Hepatocyte (in vitro differentiated cells): ENCODE measurements at regions not wholly inside any gene's neighbourhood (a gene's known extent, or its start where the extent isn't known, plus 50 kb on each side); places are given as distances from the start of the nearest gene placed in this dataset.

Experiments used
- CTCF ChIP-seq: fragments of 200-600 bp; sonication (generic); IDR thresholded peaks from 2 replicates; pipeline ENCODE4 v1.5.1; 2016; ENCODE audit warnings: antibody characterized with exemption, mild to moderate bottlenecking; ENCODE audit not compliant: poor library complexity
- EZH2 ChIP-seq: fragments of 200-600 bp; sonication (generic); IDR thresholded peaks from 2 replicates; pipeline ENCODE4 v1.6.1; 2016; ENCODE audit warnings: antibody characterized with exemption, mild to moderate bottlenecking, borderline replicate concordance

GRCh38 chr21:23690316-23690715, 1917.0 kb downstream of the MRPL39 start:
- TF ChIP-seq EZH2: no peak
- TF ChIP-seq CTCF: no peak
